Esophagus muscularis mucosa (tissue), 4 donors: ENCODE measurements at regions not wholly inside any gene's neighbourhood (a gene's known extent, or its start where the extent isn't known, plus 50 kb on each side); places are given as distances from the start of the nearest gene placed in this dataset.

ENCODE experiments used
- DNase-seq: peaks from one replicate; pipeline ENCODE4 v3.0.0-alpha.2; 2017; ENCODE audit errors: extremely low spot score
- H3K27ac ChIP-seq, 4 donors: fragments of 200-600 bp; sonication (generic); replicated peaks in 1 of 4; 1 replicate in 3 of 4; 2 replicates in 1 of 4; pipeline ENCODE4 v1.5.1; 2016 to 2019; ENCODE audit warnings: mild to moderate bottlenecking in 1 of 4
- H3K27me3 ChIP-seq, 4 donors: fragments of 200-600 bp; sonication (generic); one replicate each; pipeline versions ENCODE4 v1.5.1 to v1.6.0; 2016 to 2019
- H3K36me3 ChIP-seq, 4 donors: fragments of 200-600 bp; sonication (generic); one replicate each; pipeline ENCODE4 v1.5.1; 2016 to 2019
- H3K4me1 ChIP-seq, 4 donors: fragments of 200-600 bp; sonication (generic); one replicate each; pipeline ENCODE4 v1.5.1; 2016 to 2019
- H3K4me3 ChIP-seq, 4 donors: fragments of 200-600 bp; sonication (generic); 1 replicate in 2 of 4; 2 replicates in 2 of 4; pipeline ENCODE4 v1.5.1; 2016 to 2019; ENCODE audit warnings: mild to moderate bottlenecking in 4 of 4, moderate library complexity in 1 of 4
- H3K9me3 ChIP-seq, 4 donors: fragments of 200-600 bp; sonication (generic); 1 replicate in 3 of 4; 2 replicates in 1 of 4; pipeline ENCODE4 v1.5.1; 2016 to 2019
- CTCF ChIP-seq, 3 experiments: fragments of 200-600 bp in 2 of 3; fragments of 450-650 bp in 1 of 3; sonication (generic) in 2 of 3; IDR thresholded peaks; one replicate each; pipeline ENCODE4 v1.5.1; 2017 to 2019; ENCODE audit warnings: antibody characterized with exemption in 3 of 3, mild to moderate bottlenecking in 2 of 3, moderate library complexity in 1 of 3
- EP300 ChIP-seq: sonication (generic); formaldehyde crosslinking; IDR thresholded peaks from one replicate; pipeline ENCODE4 v1.6.1; 2017; ENCODE audit warnings: antibody characterized with exemption
- POLR2A ChIP-seq: fragments of 450-650 bp; IDR thresholded peaks from one replicate; pipeline ENCODE4 v1.6.1; 2017; ENCODE audit warnings: antibody characterized with exemption, moderate library complexity, mild to moderate bottlenecking, low read depth
- POLR2AphosphoS5 ChIP-seq, 2 donors: sonication (generic); formaldehyde crosslinking; IDR thresholded peaks; one replicate each; pipeline ENCODE4 v1.6.1; 2017; ENCODE audit warnings: antibody characterized with exemption in 2 of 2
- WGBS: methylation state at CpG from one replicate; pipeline ENCODE4 v1.1.5; 2018; 5-methylcytosine and 5-hydroxymethylcytosine counted together
- intact Hi-C: fragments of 100-400 bp; cut with DNase I; formaldehyde crosslinking; loops from one replicate; pipeline ENCODE4 v1.15.1; 2023

- TF ChIP-seq EP300 (no peak), CTCF (IDR thresholded peaks at IDR 0.05) (no peak), POLR2AphosphoS5 (IDR thresholded peaks at IDR 0.05) (no peak), POLR2A (no peak)
- Histone ChIP-seq H3K27me3 (peaks cover 0 to 3% (median 0%) of the 10 kb centered on the region in 4 donors), H3K36me3 (no peaks in the 10 kb centered on the region), H3K4me3 (no peak overlapping the region), H3K27ac (no peak overlapping the region), H3K4me1 (no peaks in the 10 kb centered on the region), H3K9me3 (no peaks in the 10 kb centered on the region)
- intact Hi-C loops: no loop called here
- 88% methylated on average over 9 of the region's 9 CpGs for WGBS
- no peak for DNase-seq
Measured at GRCh38 chr17:72527789-72528188, 407.0 kb downstream of the SOX9 start.

DNA sequence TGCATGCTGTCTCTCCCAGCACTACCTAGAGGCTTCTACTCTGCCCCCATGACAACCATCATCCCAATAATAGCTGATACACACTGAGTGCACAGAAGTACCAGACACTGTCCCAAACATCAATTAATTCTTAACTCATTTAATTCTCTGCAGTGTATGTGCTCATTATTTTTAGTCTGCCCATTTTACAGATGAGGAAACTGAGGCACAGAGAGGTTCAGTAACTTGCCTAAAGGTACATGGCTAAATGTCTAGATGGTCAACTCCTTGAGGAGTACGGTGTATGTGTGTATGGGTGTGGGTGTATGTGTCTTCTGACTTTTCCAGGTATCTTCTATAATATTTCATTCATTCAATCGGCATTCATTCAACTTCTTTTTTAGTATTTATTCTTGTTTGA is 407.9 kb downstream of the SOX9 start:
- no peaks in the 10 kb centered on the region for H3K36me3 ChIP-seq
- 98% methylated on average over 2 of the region's 2 CpGs for WGBS
- H3K9me3 ChIP-seq: peaks cover 0 to 1% (median 0%) of the 10 kb centered on the region in 4 donors
- H3K27ac ChIP-seq: no peak overlapping the region
- TF ChIP-seq POLR2A (no peak), CTCF (IDR thresholded peaks at IDR 0.05) (no peak), POLR2AphosphoS5 (IDR thresholded peaks at IDR 0.05) (no peak), EP300 (no peak)
- intact Hi-C loops: no loop called here
- H3K4me3 ChIP-seq: no peak overlapping the region
- H3K27me3 ChIP-seq: no peaks in the 10 kb centered on the region
- no peak for DNase-seq
- no peaks in the 10 kb centered on the region for H3K4me1 ChIP-seq

- Histone ChIP-seq H3K36me3 (no peaks in the 10 kb centered on the region), H3K4me1 (no peaks in the 10 kb centered on the region), H3K27me3 (no peaks in the 10 kb centered on the region), H3K4me3 (no peak overlapping the region), H3K9me3 (peaks cover 0 to 7% (median 0%) of the 10 kb centered on the region in 4 donors), H3K27ac (no peak overlapping the region)
- no peak for DNase-seq
- TF ChIP-seq POLR2AphosphoS5 (IDR thresholded peaks at IDR 0.05): no peak
- no peak for TF ChIP-seq POLR2A
- TF ChIP-seq CTCF (IDR thresholded peaks at IDR 0.05): no peak
- TF ChIP-seq EP300: no peak
- 95% methylated on average over 4 of the region's 4 CpGs for WGBS
- intact Hi-C loops: no loop called here
Measured at GRCh38 chr17:72529386-72529785, 408.6 kb downstream of the SOX9 start.

DNA sequence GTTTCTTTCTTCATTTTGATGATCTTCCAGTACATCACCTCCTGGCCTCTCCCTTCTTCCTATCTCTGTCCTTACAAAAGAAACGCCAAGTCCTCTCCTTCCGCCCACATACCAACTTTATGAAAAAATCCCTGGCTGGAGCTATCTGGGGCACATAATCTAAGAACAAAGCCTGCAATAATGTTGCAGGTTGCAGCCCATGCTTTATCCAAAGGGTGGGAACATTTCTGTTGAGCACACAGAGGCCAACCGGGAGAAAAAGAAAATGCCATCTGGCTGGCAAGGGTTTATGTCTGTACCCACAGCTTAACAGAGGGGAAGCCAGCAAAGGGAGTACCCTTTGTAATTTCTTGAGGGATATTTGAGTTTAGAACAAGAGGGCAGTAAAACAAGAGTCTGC is 409.6 kb downstream of the SOX9 start:
- no peaks in the 10 kb centered on the region for H3K27me3 ChIP-seq
- 88% methylated on average over 3 of the region's 3 CpGs for WGBS
- intact Hi-C loops: loop anchor here (10.0 kb wide), 2 partner anchors 406 to 1066 kb away; partner anchors contain the start of gene SOX9

More for the DNA sequence above, 409.6 kb downstream of the SOX9 start:
- H3K36me3 ChIP-seq: no peaks in the 10 kb centered on the region
- H3K27ac ChIP-seq: no peak overlapping the region
- no peak overlapping the region for H3K4me3 ChIP-seq
- peaks cover 0 to 10% (median 0%) of the 10 kb centered on the region in 4 donors for H3K9me3 ChIP-seq
- TF ChIP-seq POLR2A (no peak), CTCF (IDR thresholded peaks at IDR 0.05) (no peak), POLR2AphosphoS5 (IDR thresholded peaks at IDR 0.05) (no peak), EP300 (no peak)
- DNase-seq: no peak
- H3K4me1 ChIP-seq: no peaks in the 10 kb centered on the region
